WTC11 (cell line): ENCODE measurements at regions not wholly inside any gene's neighbourhood (a gene's known extent, or its start where the extent isn't known, plus 50 kb on each side); places are given as distances from the start of the nearest gene placed in this dataset.

Experiments used
- ATAC-seq: fragments of 200-7000 bp; cut with Tn5 transposase; 2 replicates; pipeline ENCODE4 v1.10.0; 2021; ENCODE audit warnings: mild to moderate bottlenecking, moderate library complexity
- CTCF ChIA-PET: fragments of 300-600 bp; sonication (Branson Sonifier 250); formaldehyde crosslinking; loops from one replicate; lab custom pipeline; 2021; ENCODE audit warnings: antibody characterized with exemption; lab: Charles Lee
- POLR2A ChIA-PET: fragments of 350-600 bp; sonication (Branson Sonifier 250); formaldehyde crosslinking; loops from one replicate; lab custom pipeline; 2021; ENCODE audit warnings: antibody characterized with exemption; lab: Charles Lee
- DNase-seq: peaks from one replicate; pipeline ENCODE4 v3.0.0; 2021; ENCODE audit warnings: low spot score
- H3K27ac Mint-ChIP-seq: 2 replicates; pipeline ENCODE4 v1.8.0; 2021; ENCODE audit warnings: mixed read lengths
- H3K27me3 Mint-ChIP-seq: 2 replicates; pipeline ENCODE4 v1.8.0; 2021; ENCODE audit warnings: low read depth, mild to moderate bottlenecking, moderate library complexity, mixed read lengths
- H3K36me3 Mint-ChIP-seq: 2 replicates; pipeline ENCODE4 v1.8.0; 2021; ENCODE audit warnings: mixed read lengths
- H3K4me1 Mint-ChIP-seq: 2 replicates; pipeline ENCODE4 v1.8.0; 2022; ENCODE audit warnings: mixed read lengths
- H3K4me3 Mint-ChIP-seq: 2 replicates; pipeline ENCODE4 v1.8.0; 2021; ENCODE audit warnings: mild to moderate bottlenecking, moderate library complexity, mixed read lengths
- H3K9me3 Mint-ChIP-seq: 2 replicates; pipeline ENCODE4 v1.8.0; 2021; ENCODE audit warnings: mixed read lengths
- ARID4B ChIP-seq: sonication (generic); formaldehyde crosslinking; IDR thresholded peaks from 2 replicates; pipeline ENCODE4 v1.8.0; 2023; ENCODE audit warnings: missing genetic modification reagents, mild to moderate bottlenecking, borderline replicate concordance
- CBFB ChIP-seq: sonication (generic); formaldehyde crosslinking; IDR thresholded peaks from 2 replicates; pipeline ENCODE4 v1.8.1; 2022; ENCODE audit warnings: mild to moderate bottlenecking, low read depth, missing genetic modification reagents
- ESRRA ChIP-seq: sonication (generic); formaldehyde crosslinking; IDR thresholded peaks from 2 replicates; pipeline ENCODE4 v1.8.1; 2022; ENCODE audit warnings: mild to moderate bottlenecking, missing genetic modification reagents, borderline replicate concordance
- ETV6 ChIP-seq: sonication (generic); formaldehyde crosslinking; IDR thresholded peaks from 2 replicates; pipeline ENCODE4 v1.8.1; 2022; ENCODE audit warnings: mild to moderate bottlenecking, missing genetic modification reagents
- HMGA2 ChIP-seq: fragments of 250-450 bp; sonication (Bioruptor Pico); IDR thresholded peaks from 2 replicates; pipeline ENCODE4 v1.4.0; 2021; ENCODE audit warnings: mild to moderate bottlenecking, moderate library complexity
- JUN ChIP-seq: sonication (generic); formaldehyde crosslinking; IDR thresholded peaks from 2 replicates; pipeline ENCODE4 v1.8.0; 2023; ENCODE audit warnings: mild to moderate bottlenecking, missing genetic modification reagents
- MYBL2 ChIP-seq: sonication (generic); formaldehyde crosslinking; IDR thresholded peaks from 2 replicates; pipeline ENCODE4 v1.8.1; 2023; ENCODE audit warnings: mild to moderate bottlenecking, moderate library complexity, missing genetic modification reagents
- NFYB ChIP-seq: sonication (generic); formaldehyde crosslinking; conservative IDR thresholded peaks from 2 replicates; pipeline ENCODE4 v1.8.0; 2022; ENCODE audit warnings: low read depth, missing genetic modification reagents
- NR1H2 ChIP-seq: sonication (generic); formaldehyde crosslinking; IDR thresholded peaks from 2 replicates; pipeline ENCODE4 v1.9.0; 2021; ENCODE audit warnings: mild to moderate bottlenecking, moderate library complexity, missing genetic modification reagents
- NR2C2 ChIP-seq: sonication (generic); formaldehyde crosslinking; IDR thresholded peaks from 2 replicates; pipeline ENCODE4 v1.8.0; 2022; ENCODE audit warnings: mild to moderate bottlenecking, missing genetic modification reagents
- OVOL2 ChIP-seq: fragments of 250-450 bp; sonication (Bioruptor Pico); IDR thresholded peaks from 2 replicates; pipeline ENCODE4 v1.9.0; 2021; ENCODE audit warnings: mild to moderate bottlenecking, borderline replicate concordance
- PRDM15 ChIP-seq: sonication (generic); formaldehyde crosslinking; IDR thresholded peaks from 2 replicates; pipeline ENCODE4 v1.8.0; 2022; ENCODE audit warnings: missing genetic modification reagents
- PRRX2 ChIP-seq: fragments of 250-450 bp; sonication (Bioruptor Pico); IDR thresholded peaks from 2 replicates; pipeline ENCODE4 v1.8.0; 2021; ENCODE audit warnings: mild to moderate bottlenecking
- SMAD4 ChIP-seq: sonication (generic); formaldehyde crosslinking; IDR thresholded peaks from 2 replicates; pipeline ENCODE4 v1.8.0; 2022; ENCODE audit warnings: mild to moderate bottlenecking, missing genetic modification reagents
- TEAD1 ChIP-seq: sonication (generic); formaldehyde crosslinking; IDR thresholded peaks from 2 replicates; pipeline ENCODE4 v1.8.0; 2022; ENCODE audit warnings: mild to moderate bottlenecking, missing genetic modification reagents
- TEAD4 ChIP-seq: sonication (generic); formaldehyde crosslinking; IDR thresholded peaks from 2 replicates; pipeline ENCODE4 v1.8.0; 2022; ENCODE audit warnings: mild to moderate bottlenecking, missing genetic modification reagents
- ZBTB21 ChIP-seq: sonication (generic); formaldehyde crosslinking; IDR thresholded peaks from 2 replicates; pipeline ENCODE4 v1.8.1; 2023; ENCODE audit warnings: mild to moderate bottlenecking, missing genetic modification reagents, borderline replicate concordance
- ZNF138 ChIP-seq: sonication (generic); formaldehyde crosslinking; conservative IDR thresholded peaks from 2 replicates; pipeline ENCODE4 v1.8.1; 2022; ENCODE audit warnings: mild to moderate bottlenecking, moderate library complexity, missing genetic modification reagents
- ZNF263 ChIP-seq: sonication (generic); formaldehyde crosslinking; IDR thresholded peaks from 2 replicates; pipeline ENCODE4 v1.8.1; 2022; ENCODE audit warnings: low read depth, mild to moderate bottlenecking, moderate library complexity, missing genetic modification reagents
- ZNF425 ChIP-seq: fragments of 250-450 bp; sonication (Bioruptor Pico); conservative IDR thresholded peaks from 2 replicates; pipeline ENCODE4 v1.9.0; 2021; ENCODE audit warnings: mild to moderate bottlenecking
- ZNF671 ChIP-seq: fragments of 250-450 bp; sonication (Bioruptor Pico); IDR thresholded peaks from 2 replicates; pipeline ENCODE4 v1.8.0; 2021; ENCODE audit warnings: mild to moderate bottlenecking
- TF ChIP-seq, protein P1 (sequence below): sonication (generic); formaldehyde crosslinking; IDR thresholded peaks from 2 replicates; pipeline ENCODE4 v1.8.1; 2022; ENCODE audit warnings: mild to moderate bottlenecking, missing genetic modification reagents, moderate library complexity, borderline replicate concordance
- TF ChIP-seq, protein P2 (sequence below): sonication (generic); formaldehyde crosslinking; IDR thresholded peaks from 2 replicates; pipeline ENCODE4 v1.8.0; 2022; ENCODE audit warnings: mild to moderate bottlenecking, missing genetic modification reagents
- TF ChIP-seq, protein P3 (sequence below): sonication (generic); formaldehyde crosslinking; IDR thresholded peaks from 2 replicates; pipeline ENCODE4 v1.8.1; 2023; ENCODE audit warnings: mild to moderate bottlenecking, missing genetic modification reagents

- no peak for TF ChIP-seq PRRX2
- no peak for TF ChIP-seq TEAD4
- TF ChIP-seq, protein P1, sequence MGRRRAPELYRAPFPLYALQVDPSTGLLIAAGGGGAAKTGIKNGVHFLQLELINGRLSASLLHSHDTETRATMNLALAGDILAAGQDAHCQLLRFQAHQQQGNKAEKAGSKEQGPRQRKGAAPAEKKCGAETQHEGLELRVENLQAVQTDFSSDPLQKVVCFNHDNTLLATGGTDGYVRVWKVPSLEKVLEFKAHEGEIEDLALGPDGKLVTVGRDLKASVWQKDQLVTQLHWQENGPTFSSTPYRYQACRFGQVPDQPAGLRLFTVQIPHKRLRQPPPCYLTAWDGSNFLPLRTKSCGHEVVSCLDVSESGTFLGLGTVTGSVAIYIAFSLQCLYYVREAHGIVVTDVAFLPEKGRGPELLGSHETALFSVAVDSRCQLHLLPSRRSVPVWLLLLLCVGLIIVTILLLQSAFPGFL (CRISPR knock-in tag), result no peak
- TF ChIP-seq CBFB, result no peak
- TF ChIP-seq ETV6, result no peak
- TF ChIP-seq ZNF263 (CRISPR knock-in tag), result no peak
- TF ChIP-seq, protein P2, sequence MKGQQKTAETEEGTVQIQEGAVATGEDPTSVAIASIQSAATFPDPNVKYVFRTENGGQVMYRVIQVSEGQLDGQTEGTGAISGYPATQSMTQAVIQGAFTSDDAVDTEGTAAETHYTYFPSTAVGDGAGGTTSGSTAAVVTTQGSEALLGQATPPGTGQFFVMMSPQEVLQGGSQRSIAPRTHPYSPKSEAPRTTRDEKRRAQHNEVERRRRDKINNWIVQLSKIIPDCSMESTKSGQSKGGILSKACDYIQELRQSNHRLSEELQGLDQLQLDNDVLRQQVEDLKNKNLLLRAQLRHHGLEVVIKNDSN (CRISPR knock-in tag), result no peak
Measured at GRCh38 chr1:103459346-103459745, 66.2 kb upstream of the RNPC3 start (continued).

DNA sequence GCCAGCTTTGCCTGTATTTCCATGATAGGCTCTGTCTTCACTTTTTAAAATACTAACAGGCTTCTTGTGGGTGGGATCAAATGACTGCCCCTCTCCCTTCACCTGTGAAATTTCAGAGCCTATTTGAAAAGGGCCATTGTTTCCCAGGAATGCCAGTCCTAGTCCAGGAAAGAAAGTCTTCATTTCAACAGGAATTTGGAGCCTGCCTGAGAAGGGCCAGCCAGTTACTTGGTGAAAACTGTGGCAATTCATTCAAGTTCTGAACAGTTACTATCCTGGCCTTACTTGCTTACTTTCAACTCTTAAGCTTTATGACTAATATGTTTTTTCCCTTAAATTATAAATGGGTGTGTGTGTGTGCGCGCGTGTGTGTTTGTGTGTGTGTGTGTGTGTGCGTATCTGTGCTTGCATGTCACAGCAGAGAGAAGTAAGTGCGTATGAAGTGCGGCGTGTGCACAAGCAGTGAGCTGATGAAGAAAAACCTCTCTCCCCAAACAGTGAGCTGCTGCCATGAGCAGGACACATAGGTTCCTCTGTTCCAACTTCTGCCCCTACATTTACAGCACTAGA lies 67.5 kb upstream of the RNPC3 start:
- POLR2A ChIA-PET, result no interaction called here
- CTCF ChIA-PET, result interaction anchor here (1.5 kb wide), 1 partner anchor 352 kb away, joined by 5 read pairs; no protein-coding TSS in a partner anchor
- Mint-ChIP-seq H3K4me3 (no peak overlapping the region), H3K36me3 (no peaks in the 10 kb centered on the region), H3K27me3 (no peaks in the 10 kb centered on the region), H3K27ac (peak overlapping the region; percentile 75), H3K4me1 (peaks cover 11% of the 10 kb centered on the region), H3K9me3 (no peaks in the 10 kb centered on the region)
- TF ChIP-seq JUN (CRISPR knock-in tag), result no peak
- no peak for TF ChIP-seq NR1H2 (CRISPR knock-in tag)
- TF ChIP-seq, protein P3, sequence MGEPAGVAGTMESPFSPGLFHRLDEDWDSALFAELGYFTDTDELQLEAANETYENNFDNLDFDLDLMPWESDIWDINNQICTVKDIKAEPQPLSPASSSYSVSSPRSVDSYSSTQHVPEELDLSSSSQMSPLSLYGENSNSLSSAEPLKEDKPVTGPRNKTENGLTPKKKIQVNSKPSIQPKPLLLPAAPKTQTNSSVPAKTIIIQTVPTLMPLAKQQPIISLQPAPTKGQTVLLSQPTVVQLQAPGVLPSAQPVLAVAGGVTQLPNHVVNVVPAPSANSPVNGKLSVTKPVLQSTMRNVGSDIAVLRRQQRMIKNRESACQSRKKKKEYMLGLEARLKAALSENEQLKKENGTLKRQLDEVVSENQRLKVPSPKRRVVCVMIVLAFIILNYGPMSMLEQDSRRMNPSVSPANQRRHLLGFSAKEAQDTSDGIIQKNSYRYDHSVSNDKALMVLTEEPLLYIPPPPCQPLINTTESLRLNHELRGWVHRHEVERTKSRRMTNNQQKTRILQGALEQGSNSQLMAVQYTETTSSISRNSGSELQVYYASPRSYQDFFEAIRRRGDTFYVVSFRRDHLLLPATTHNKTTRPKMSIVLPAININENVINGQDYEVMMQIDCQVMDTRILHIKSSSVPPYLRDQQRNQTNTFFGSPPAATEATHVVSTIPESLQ (CRISPR knock-in tag), result no peak
- no peak for TF ChIP-seq PRDM15
- TF ChIP-seq ZBTB21 (CRISPR knock-in tag), result no peak
- TF ChIP-seq ZNF671 (CRISPR knock-in tag), result no peak
- no peak for TF ChIP-seq SMAD4 (CRISPR knock-in tag)
- TF ChIP-seq MYBL2, result no peak
- TF ChIP-seq ZNF138 (CRISPR knock-in tag), result no peak
- TF ChIP-seq NFYB (CRISPR knock-in tag), result no peak
- no peak for TF ChIP-seq OVOL2 (CRISPR knock-in tag)
- no peak for TF ChIP-seq ETV6
- no peak for TF ChIP-seq TEAD1
- TF ChIP-seq NR2C2 (CRISPR knock-in tag), result no peak
- TF ChIP-seq ESRRA (CRISPR knock-in tag), result no peak
- TF ChIP-seq HMGA2, result no peak
- TF ChIP-seq ARID4B, result no peak
- no peak for TF ChIP-seq ZNF425 (CRISPR knock-in tag)
- ATAC-seq (peak; percentile 95), DNase-seq (peak; percentile 13)
